HL-60 (cell line): ENCODE measurements at regions not wholly inside any gene's neighbourhood (a gene's known extent, or its start where the extent isn't known, plus 50 kb on each side); places are given as distances from the start of the nearest gene placed in this dataset.

Experiments used
- DNase-seq, 2 experiments: peaks; one replicate each; pipeline ENCODE4 v3.0.0-alpha.2; 2010 to 2020; ENCODE audit warnings: low read depth in 1 of 2, low spot score in 1 of 2
- H3K27ac ChIP-seq: fragments of 250-450 bp; sonication (Bioruptor Pico); replicated peaks from 2 replicates; pipeline ENCODE4 v1.5.1; 2020; ENCODE audit warnings: mild to moderate bottlenecking, moderate library complexity
- H3K27me3 ChIP-seq: fragments of 250-450 bp; sonication (Bioruptor Pico); 2 replicates; pipeline ENCODE4 v1.5.1; 2021; ENCODE audit warnings: mild to moderate bottlenecking, moderate library complexity; ENCODE audit not compliant: insufficient read depth, poor library complexity, severe bottlenecking
- H3K4me3 ChIP-seq: replicated peaks from 2 replicates; pipeline ENCODE4 v1.5.1; 2011; ENCODE audit warnings: mild to moderate bottlenecking, control low read depth, low read length; ENCODE audit not compliant: insufficient read depth
- CTCF ChIP-seq: IDR thresholded peaks from one replicate; pipeline ENCODE4 v1.5.1; 2011; ENCODE audit warnings: low read length, control low read depth, inconsistent platforms; ENCODE audit not compliant: insufficient read depth
- GABPA ChIP-seq: IDR thresholded peaks from 2 replicates; pipeline ENCODE4 v1.6.1; 2012; ENCODE audit warnings: low read depth
- POLR2AphosphoS5 ChIP-seq: IDR thresholded peaks from 2 replicates; pipeline ENCODE4 v1.6.1; 2012; ENCODE audit warnings: low read depth
- REST ChIP-seq: IDR thresholded peaks from 2 replicates; pipeline ENCODE4 v1.6.1; 2012; ENCODE audit warnings: low read depth; ENCODE audit not compliant: insufficient replicate concordance
- SPI1 ChIP-seq: IDR thresholded peaks from 2 replicates; pipeline ENCODE4 v1.6.1; 2012; ENCODE audit warnings: low read depth, mild to moderate bottlenecking, borderline replicate concordance

- Histone ChIP-seq H3K27ac (no peak overlapping the region), H3K27me3 (no peaks in the 10 kb centered on the region), H3K4me3 (no peak overlapping the region)
- TF ChIP-seq CTCF (peak; percentile 47), REST (no peak)
- peak in 1 of 2 experiments; percentile 8 for DNase-seq
Observed at GRCh38 chr12:67161322-67161918, 107.7 kb upstream of the CAND1 start.

GRCh38 chr12:67173258-67173657 lies 95.9 kb upstream of the CAND1 start:
- Histone ChIP-seq H3K27ac (no peak overlapping the region), H3K27me3 (no peaks in the 10 kb centered on the region), H3K4me3 (no peak overlapping the region)
- no peak for TF ChIP-seq REST
- no peak for TF ChIP-seq CTCF
- no peak for TF ChIP-seq POLR2AphosphoS5
- no peak for TF ChIP-seq GABPA
- TF ChIP-seq SPI1, result no peak
- no peak for DNase-seq

GRCh38 chr12:67182551-67182950 lies 86.6 kb upstream of the CAND1 start:
- Histone ChIP-seq H3K4me3 (no peak overlapping the region), H3K27me3 (no peaks in the 10 kb centered on the region), H3K27ac (no peak overlapping the region)
- no peak for TF ChIP-seq POLR2AphosphoS5
- TF ChIP-seq CTCF, result no peak
- TF ChIP-seq SPI1, result no peak
- no peak for TF ChIP-seq GABPA
- no peak for TF ChIP-seq REST
- DNase-seq, result no peak
